ENCODE measurements at regions not wholly inside any gene's neighbourhood (a gene's known extent, or its start where the extent isn't known, plus 50 kb on each side); places are given as distances from the start of the nearest gene placed in this dataset.

GRCh38 chr5:77866198-77866597 is 90.1 kb upstream of the TBCA start:
- Histone ChIP-seq H2BK12ac (ENCODE audit: low read length) (no peak overlapping the region), H3K4me1 (ENCODE audit: control insufficient read depth in 1 of 2, insufficient read depth in 2 of 2, low read length in 2 of 2) (no peaks in the 10 kb centered on the region)

GRCh38 chr5:77864997-77865396 is 88.9 kb upstream of the TBCA start:
- WGBS (ENCODE audit: extremely low coverage, insufficient coverage, insufficient read length) = no CpG with 5 or more reads among the region's 8 CpGs
- Histone ChIP-seq H3K4ac (ENCODE audit: low read depth, low read length) (no peak overlapping the region), H3K79me2 (ENCODE audit: control insufficient read depth, insufficient read depth, low read length, poor library complexity) (no peaks in the 10 kb centered on the region), H3K23ac (ENCODE audit: low read length) (no peak overlapping the region), H2BK12ac (ENCODE audit: low read length) (no peak overlapping the region), H2AK5ac (ENCODE audit: low read length) (no peak overlapping the region), H3K9ac (ENCODE audit: low read length) (no peak overlapping the region), H2BK120ac (ENCODE audit: insufficient read depth, low read length, poor library complexity) (no peak overlapping the region), H3K27ac (ENCODE audit: low read depth, low read length) (no peak overlapping the region), H3K4me3 (ENCODE audit: low read depth, low read length) (no peak overlapping the region), H3K27me3 (ENCODE audit: insufficient read depth, low read length) (no peaks in the 10 kb centered on the region), H3K9me3 (ENCODE audit: insufficient read depth, low read depth, low read length) (no peaks in the 10 kb centered on the region), H3K18ac (ENCODE audit: low read length) (no peak overlapping the region), H4K8ac (ENCODE audit: low read depth, low read length) (no peak overlapping the region), H3K79me1 (ENCODE audit: low read length) (no peaks in the 10 kb centered on the region), H2BK5ac (ENCODE audit: low read depth, low read length, poor library complexity) (no peak overlapping the region), H4K12ac (ENCODE audit: low read depth, low read length) (no peak overlapping the region), H4K91ac (ENCODE audit: low read depth, low read length) (no peak overlapping the region), H3K14ac (ENCODE audit: low read length) (peak overlapping the region; percentile 50), H3K4me2 (ENCODE audit: low read length) (no peak overlapping the region), H2AFZ (ENCODE audit: insufficient read depth, low read length, poor library complexity) (no peak overlapping the region), H3K36me3 (ENCODE audit: control insufficient read depth in 1 of 2, insufficient read depth in 2 of 2, low read length in 2 of 2) (no peaks in the 10 kb centered on the region), H3K4me1 (ENCODE audit: control insufficient read depth in 1 of 2, insufficient read depth in 2 of 2, low read length in 2 of 2) (no peaks in the 10 kb centered on the region)
- DNase-seq = no peak

More at GRCh38 chr5:77866198-77866597, 90.1 kb upstream of the TBCA start:
- no peak overlapping the region for H4K8ac ChIP-seq (ENCODE audit: low read depth, low read length)
- no CpG with 5 or more reads among the region's 7 CpGs for WGBS (ENCODE audit: extremely low coverage, insufficient coverage, insufficient read length)
- H3K27ac ChIP-seq (ENCODE audit: low read depth, low read length) = no peak overlapping the region
- H3K18ac ChIP-seq (ENCODE audit: low read length) = no peak overlapping the region
- no peak overlapping the region for H3K9ac ChIP-seq (ENCODE audit: low read length)
- H4K12ac ChIP-seq (ENCODE audit: low read depth, low read length) = peak overlapping the region; percentile 36
- no peaks in the 10 kb centered on the region for H3K79me1 ChIP-seq (ENCODE audit: low read length)
- no peak overlapping the region for H4K91ac ChIP-seq (ENCODE audit: low read depth, low read length)
- no peaks in the 10 kb centered on the region for H3K27me3 ChIP-seq (ENCODE audit: insufficient read depth, low read length)
- H2AFZ ChIP-seq (ENCODE audit: insufficient read depth, low read length, poor library complexity) = no peak overlapping the region
- no peak overlapping the region for H2AK5ac ChIP-seq (ENCODE audit: low read length)
- no peaks in the 10 kb centered on the region for H3K9me3 ChIP-seq (ENCODE audit: insufficient read depth, low read depth, low read length)
- H2BK120ac ChIP-seq (ENCODE audit: insufficient read depth, low read length, poor library complexity) = no peak overlapping the region
- H3K23ac ChIP-seq (ENCODE audit: low read length) = no peak overlapping the region
- H3K4me2 ChIP-seq (ENCODE audit: low read length) = no peak overlapping the region
- H3K4me3 ChIP-seq (ENCODE audit: low read depth, low read length) = no peak overlapping the region
- H3K79me2 ChIP-seq (ENCODE audit: control insufficient read depth, insufficient read depth, low read length, poor library complexity) = no peaks in the 10 kb centered on the region
- H2BK5ac ChIP-seq (ENCODE audit: low read depth, low read length, poor library complexity) = no peak overlapping the region
- H3K4ac ChIP-seq (ENCODE audit: low read depth, low read length) = no peak overlapping the region
- DNase-seq = no peak
- no peaks in the 10 kb centered on the region for H3K36me3 ChIP-seq (ENCODE audit: control insufficient read depth in 1 of 2, insufficient read depth in 2 of 2, low read length in 2 of 2)
- H3K14ac ChIP-seq (ENCODE audit: low read length) = no peak overlapping the region

GRCh38 chr5:77863181-77863580 is 87.0 kb upstream of the TBCA start:
- no CpG with 5 or more reads among the region's 1 CpG for WGBS (ENCODE audit: extremely low coverage, insufficient coverage, insufficient read length)
- no peak for DNase-seq
- no peaks in the 10 kb centered on the region for H3K27me3 ChIP-seq (ENCODE audit: insufficient read depth, low read length)

GRCh38 chr5:77861576-77861975 is 85.4 kb upstream of the TBCA start:
- Histone ChIP-seq H3K4me3 (ENCODE audit: low read depth, low read length) (no peak overlapping the region), H3K79me2 (ENCODE audit: control insufficient read depth, insufficient read depth, low read length, poor library complexity) (no peaks in the 10 kb centered on the region), H3K36me3 (ENCODE audit: control insufficient read depth in 1 of 2, insufficient read depth in 2 of 2, low read length in 2 of 2) (no peaks in the 10 kb centered on the region), H2AK5ac (ENCODE audit: low read length) (no peak overlapping the region), H3K4me1 (ENCODE audit: control insufficient read depth in 1 of 2, insufficient read depth in 2 of 2, low read length in 2 of 2) (peaks cover 2% of the 10 kb centered on the region in 2 experiments), H4K12ac (ENCODE audit: low read depth, low read length) (no peak overlapping the region), H3K27me3 (ENCODE audit: insufficient read depth, low read length) (no peaks in the 10 kb centered on the region), H4K91ac (ENCODE audit: low read depth, low read length) (no peak overlapping the region), H3K9me3 (ENCODE audit: insufficient read depth, low read depth, low read length) (no peaks in the 10 kb centered on the region), H3K23ac (ENCODE audit: low read length) (no peak overlapping the region), H2AFZ (ENCODE audit: insufficient read depth, low read length, poor library complexity) (no peak overlapping the region), H3K27ac (ENCODE audit: low read depth, low read length) (no peak overlapping the region), H3K14ac (ENCODE audit: low read length) (no peak overlapping the region), H2BK12ac (ENCODE audit: low read length) (no peak overlapping the region), H2BK120ac (ENCODE audit: insufficient read depth, low read length, poor library complexity) (no peak overlapping the region), H4K8ac (ENCODE audit: low read depth, low read length) (no peak overlapping the region), H2BK5ac (ENCODE audit: low read depth, low read length, poor library complexity) (no peak overlapping the region), H3K4me2 (ENCODE audit: low read length) (no peak overlapping the region), H3K79me1 (ENCODE audit: low read length) (no peaks in the 10 kb centered on the region), H3K9ac (ENCODE audit: low read length) (no peak overlapping the region), H3K4ac (ENCODE audit: low read depth, low read length) (no peak overlapping the region), H3K18ac (ENCODE audit: low read length) (no peak overlapping the region)
- no peak for DNase-seq
- WGBS (ENCODE audit: extremely low coverage, insufficient coverage, insufficient read length) = no CpG with 5 or more reads among the region's 1 CpG

More at GRCh38 chr5:77863181-77863580, 87.0 kb upstream of the TBCA start:
- Histone ChIP-seq H2BK12ac (ENCODE audit: low read length) (no peak overlapping the region), H3K36me3 (ENCODE audit: control insufficient read depth in 1 of 2, insufficient read depth in 2 of 2, low read length in 2 of 2) (no peaks in the 10 kb centered on the region), H2AK5ac (ENCODE audit: low read length) (no peak overlapping the region), H3K79me1 (ENCODE audit: low read length) (no peaks in the 10 kb centered on the region), H3K4me2 (ENCODE audit: low read length) (no peak overlapping the region), H3K79me2 (ENCODE audit: control insufficient read depth, insufficient read depth, low read length, poor library complexity) (no peaks in the 10 kb centered on the region), H2BK120ac (ENCODE audit: insufficient read depth, low read length, poor library complexity) (no peak overlapping the region), H3K9ac (ENCODE audit: low read length) (no peak overlapping the region), H2AFZ (ENCODE audit: insufficient read depth, low read length, poor library complexity) (no peak overlapping the region), H3K9me3 (ENCODE audit: insufficient read depth, low read depth, low read length) (no peaks in the 10 kb centered on the region), H3K27ac (ENCODE audit: low read depth, low read length) (no peak overlapping the region), H3K4ac (ENCODE audit: low read depth, low read length) (no peak overlapping the region), H3K4me1 (ENCODE audit: control insufficient read depth in 1 of 2, insufficient read depth in 2 of 2, low read length in 2 of 2) (peaks cover 2% of the 10 kb centered on the region in 2 experiments), H3K4me3 (ENCODE audit: low read depth, low read length) (no peak overlapping the region), H3K14ac (ENCODE audit: low read length) (no peak overlapping the region), H3K23ac (ENCODE audit: low read length) (no peak overlapping the region), H2BK5ac (ENCODE audit: low read depth, low read length, poor library complexity) (no peak overlapping the region), H3K18ac (ENCODE audit: low read length) (no peak overlapping the region), H4K91ac (ENCODE audit: low read depth, low read length) (no peak overlapping the region), H4K12ac (ENCODE audit: low read depth, low read length) (no peak overlapping the region), H4K8ac (ENCODE audit: low read depth, low read length) (no peak overlapping the region)
